HG03135 (cell line): ENCODE measurements at regions not wholly inside any gene's neighbourhood (a gene's known extent, or its start where the extent isn't known, plus 50 kb on each side); places are given as distances from the start of the nearest gene placed in this dataset.
"Not testable (repeated sequence)": the region's sequence is repeated elsewhere in the genome, so short reads cannot be mapped to it uniquely, and the experiment has no call there.

Experiments used
- ATAC-seq: cut with Tn5 transposase; IDR thresholded peaks from one replicate; pipeline ENCODE4 v1.9.1; 2021; ENCODE audit warnings: mild to moderate bottlenecking, moderate library complexity; ENCODE audit not compliant: unreplicated experiment

- no peak for ATAC-seq
Measured at GRCh38 chr5:152523964-152524363, 118.9 kb upstream of the NMUR2 start.

- peak; percentile 60 for ATAC-seq
Measured at GRCh38 chr5:152527358-152528052, 122.4 kb upstream of the NMUR2 start.

GRCh38 chr5:152529440-152529839 lies 124.4 kb upstream of the NMUR2 start:
- ATAC-seq: no peak

- no peak for ATAC-seq
Measured at GRCh38 chr5:152532714-152533113, 127.6 kb upstream of the NMUR2 start.

GRCh38 chr5:152534641-152535040 lies 129.6 kb upstream of the NMUR2 start:
- no peak for ATAC-seq

- no peak for ATAC-seq
Measured at GRCh38 chr5:152542741-152543140, 137.7 kb upstream of the NMUR2 start.

GRCh38 chr5:152546493-152546892 lies 141.4 kb upstream of the NMUR2 start:
- no peak for ATAC-seq

- ATAC-seq: no peak
Measured at GRCh38 chr5:152547202-152547601, 142.1 kb upstream of the NMUR2 start.

GRCh38 chr5:152549709-152550108 lies 144.6 kb upstream of the NMUR2 start:
- ATAC-seq: no peak

- no peak for ATAC-seq
Measured at GRCh38 chr5:152551061-152551460, 146.0 kb upstream of the NMUR2 start.

GRCh38 chr5:152556784-152557183 lies 151.7 kb upstream of the NMUR2 start:
- ATAC-seq: no peak

GRCh38 chr5:152560512-152561137 lies 155.5 kb upstream of the NMUR2 start:
- ATAC-seq: no peak

GRCh38 chr5:152568016-152568415 lies 162.9 kb upstream of the NMUR2 start:
- ATAC-seq: no peak

GRCh38 chr5:152572812-152573211 lies 167.7 kb upstream of the NMUR2 start:
- no peak for ATAC-seq

- ATAC-seq: no peak
Measured at GRCh38 chr5:152584103-152584502, 179.0 kb upstream of the NMUR2 start.

GRCh38 chr5:152592416-152592815 lies 187.3 kb upstream of the NMUR2 start:
- ATAC-seq: no peak

- ATAC-seq: no peak
Measured at GRCh38 chr5:152593388-152593787, 188.3 kb upstream of the NMUR2 start.

GRCh38 chr5:152595405-152595804 lies 190.3 kb upstream of the NMUR2 start:
- no peak for ATAC-seq

- ATAC-seq: no peak
Measured at GRCh38 chr5:152599096-152599495, 194.0 kb upstream of the NMUR2 start.

- ATAC-seq: no peak
Measured at GRCh38 chr5:152601806-152602732, 197.0 kb upstream of the NMUR2 start.

GRCh38 chr5:152606050-152606449 lies 201.0 kb upstream of the NMUR2 start:
- not testable (repeated sequence) for ATAC-seq
